ENCODE measurements at regions not wholly inside any gene's neighbourhood (a gene's known extent, or its start where the extent isn't known, plus 50 kb on each side); places are given as distances from the start of the nearest gene placed in this dataset.

GRCh38 chr9:120327322-120327721 is 252.6 kb downstream of the CDK5RAP2 start:
- Histone ChIP-seq H3K36me3 (ENCODE audit: control insufficient read depth, insufficient read depth, low read length) (no peaks in the 10 kb centered on the region), H3K27me3 (ENCODE audit: control insufficient read depth, insufficient read depth, low read length) (no peaks in the 10 kb centered on the region), H3K4me3 (ENCODE audit: low read depth, low read length) (no peak overlapping the region)
- DNase-seq (ENCODE audit: low read depth) = no peak
- TF ChIP-seq CTCF (IDR thresholded peaks at IDR 0.05; ENCODE audit: insufficient read depth, low read length, poor library complexity, severe bottlenecking) = no peak

GRCh38 chr9:120326049-120326693 is 253.8 kb downstream of the CDK5RAP2 start:
- DNase-seq (ENCODE audit: low read depth) = no peak
- H3K36me3 ChIP-seq (ENCODE audit: control insufficient read depth, insufficient read depth, low read length) = no peaks in the 10 kb centered on the region
- no peak overlapping the region for H3K4me3 ChIP-seq (ENCODE audit: low read depth, low read length)
- no peaks in the 10 kb centered on the region for H3K27me3 ChIP-seq (ENCODE audit: control insufficient read depth, insufficient read depth, low read length)
- TF ChIP-seq CTCF (IDR thresholded peaks at IDR 0.05; ENCODE audit: insufficient read depth, low read length, poor library complexity, severe bottlenecking) = no peak

- no peaks in the 10 kb centered on the region for H3K36me3 ChIP-seq (ENCODE audit: control insufficient read depth, insufficient read depth, low read length)
- H3K4me3 ChIP-seq (ENCODE audit: low read depth, low read length) = no peak overlapping the region
- no peaks in the 10 kb centered on the region for H3K27me3 ChIP-seq (ENCODE audit: control insufficient read depth, insufficient read depth, low read length)
- DNase-seq (ENCODE audit: low read depth) = no peak
- no peak for TF ChIP-seq CTCF (IDR thresholded peaks at IDR 0.05; ENCODE audit: insufficient read depth, low read length, poor library complexity, severe bottlenecking)
Measured at GRCh38 chr9:120324996-120325642, 254.8 kb downstream of the CDK5RAP2 start.

- Histone ChIP-seq H3K27me3 (ENCODE audit: control insufficient read depth, insufficient read depth, low read length) (no peaks in the 10 kb centered on the region), H3K36me3 (ENCODE audit: control insufficient read depth, insufficient read depth, low read length) (no peaks in the 10 kb centered on the region), H3K4me3 (ENCODE audit: low read depth, low read length) (no peak overlapping the region)
- no peak for DNase-seq (ENCODE audit: low read depth)
- TF ChIP-seq CTCF (IDR thresholded peaks at IDR 0.05; ENCODE audit: insufficient read depth, low read length, poor library complexity, severe bottlenecking) = no peak
Measured at GRCh38 chr9:120324461-120324860, 255.5 kb downstream of the CDK5RAP2 start.

- Histone ChIP-seq H3K27me3 (ENCODE audit: control insufficient read depth, insufficient read depth, low read length) (no peaks in the 10 kb centered on the region), H3K36me3 (ENCODE audit: control insufficient read depth, insufficient read depth, low read length) (no peaks in the 10 kb centered on the region), H3K4me3 (ENCODE audit: low read depth, low read length) (no peak overlapping the region)
- DNase-seq (ENCODE audit: low read depth) = no peak
- TF ChIP-seq CTCF (IDR thresholded peaks at IDR 0.05; ENCODE audit: insufficient read depth, low read length, poor library complexity, severe bottlenecking) = no peak
Measured at GRCh38 chr9:120323125-120323524, 256.8 kb downstream of the CDK5RAP2 start.

GRCh38 chr9:120319452-120319851 is 260.5 kb downstream of the CDK5RAP2 start:
- no peaks in the 10 kb centered on the region for H3K27me3 ChIP-seq (ENCODE audit: control insufficient read depth, insufficient read depth, low read length)
- H3K36me3 ChIP-seq (ENCODE audit: control insufficient read depth, insufficient read depth, low read length) = no peaks in the 10 kb centered on the region
- no peak for TF ChIP-seq CTCF (IDR thresholded peaks at IDR 0.05; ENCODE audit: insufficient read depth, low read length, poor library complexity, severe bottlenecking)
- no peak overlapping the region for H3K4me3 ChIP-seq (ENCODE audit: low read depth, low read length)
- DNase-seq (ENCODE audit: low read depth) = no peak

Data from kidney epithelial cell (primary cell).